ENCODE measurements at regions not wholly inside any gene's neighbourhood (a gene's known extent, or its start where the extent isn't known, plus 50 kb on each side); places are given as distances from the start of the nearest gene placed in this dataset.

- no peak for DNase-seq
These were observed 1036.5 kb downstream of the SQOR start for GRCh38 chr15:46671336-46671735.

GRCh38 chr15:46672041-46672440, 1037.2 kb downstream of the SQOR start:
- DNase-seq, result no peak

GRCh38 chr15:46676233-46677206, 1040.8 kb upstream of the SEMA6D start:
- no peak for DNase-seq

- no peak for DNase-seq
These were observed 1039.8 kb upstream of the SEMA6D start for GRCh38 chr15:46677491-46677890.

GRCh38 chr15:46681901-46682300, 1035.4 kb upstream of the SEMA6D start:
- DNase-seq, result no peak

- no peak for DNase-seq
These were observed 1034.1 kb upstream of the SEMA6D start for GRCh38 chr15:46682969-46683791.

GRCh38 chr15:46685096-46685495, 1032.2 kb upstream of the SEMA6D start:
- no peak for DNase-seq

GRCh38 chr15:46685681-46686080, 1031.6 kb upstream of the SEMA6D start:
- no peak for DNase-seq

GRCh38 chr15:46696281-46696680, 1021.0 kb upstream of the SEMA6D start:
- no peak for DNase-seq

GRCh38 chr15:46701346-46701745, 1016.0 kb upstream of the SEMA6D start:
- no peak for DNase-seq

GRCh38 chr15:46701896-46702295, 1015.4 kb upstream of the SEMA6D start:
- DNase-seq, result no peak

- DNase-seq, result no peak
These were observed 1014.1 kb upstream of the SEMA6D start for GRCh38 chr15:46703020-46703861.

GRCh38 chr15:46703871-46704637, 1013.3 kb upstream of the SEMA6D start:
- no peak for DNase-seq

- DNase-seq, result no peak
These were observed 1009.9 kb upstream of the SEMA6D start for GRCh38 chr15:46707452-46707851.

GRCh38 chr15:46708226-46708625, 1009.1 kb upstream of the SEMA6D start:
- no peak for DNase-seq

GRCh38 chr15:46709460-46710083, 1007.7 kb upstream of the SEMA6D start:
- DNase-seq, result no peak

- DNase-seq, result no peak
These were observed 1006.8 kb upstream of the SEMA6D start for GRCh38 chr15:46710401-46710960.

- DNase-seq, result no peak
These were observed 1004.3 kb upstream of the SEMA6D start for GRCh38 chr15:46713045-46713444.

GRCh38 chr15:46714950-46715349, 1002.4 kb upstream of the SEMA6D start:
- no peak for DNase-seq

GRCh38 chr15:46723308-46723707, 994.0 kb upstream of the SEMA6D start:
- no peak for DNase-seq

GRCh38 chr15:46732060-46732459, 985.2 kb upstream of the SEMA6D start:
- DNase-seq, result no peak
